A549 (cell line): ENCODE measurements at regions not wholly inside any gene's neighbourhood (a gene's known extent, or its start where the extent isn't known, plus 50 kb on each side); places are given as distances from the start of the nearest gene placed in this dataset.

Experiments
- ATAC-seq, 2 experiments: fragments of 200-7000 bp in 1 of 2; fragments of >200 bp in 1 of 2; cut with Nextera tagmentation in 1 of 2; cut with Tn5 transposase in 1 of 2; 3 replicates each; pipeline versions ENCODE4 v1.8.0 to v1.9.1; 2018 to 2020; ENCODE audit warnings: mild to moderate bottlenecking in 1 of 2, moderate library complexity in 1 of 2
- CTCF ChIA-PET: fragments of 300-600 bp; sonication (Branson Sonifier 250); formaldehyde crosslinking; extraction: SDS; loops from one replicate; lab custom pipeline; 2021; ENCODE audit warnings: antibody characterized with exemption, inconsistent platforms; lab: Yijun Ruan, JAX
- POLR2A ChIA-PET: fragments of 350-600 bp; formaldehyde crosslinking; extraction: SDS; loops from one replicate; lab custom pipeline; 2021; ENCODE audit warnings: antibody characterized with exemption, inconsistent platforms; lab: Yijun Ruan, JAX
- DNase-seq, 2 experiments: peaks; one replicate each; pipeline versions ENCODE4 v3.0.0 to v3.0.0-alpha.2; 2011 to 2016; ENCODE audit warnings: low read depth in 1 of 2, low spot score in 1 of 2
- FAIRE-seq: peaks from 2 replicates; lab custom pipeline; 2011; peaks lifted over from hg19 to GRCh38; lab: Jason Lieb, UNC
- H3K27ac ChIP-seq, 2 experiments: fragments of >200 bp; sonication (Bioruptor Twin); formaldehyde crosslinking; 3 replicates each; pipeline ENCODE4 v1.5.1; 2016 to 2017
- H3K4me1 ChIP-seq: fragments of >200 bp; sonication (Bioruptor Twin); formaldehyde crosslinking; 3 replicates; pipeline ENCODE4 v1.6.1; 2016
- H3K4me2 ChIP-seq: fragments of >200 bp; sonication (Bioruptor Twin); formaldehyde crosslinking; 3 replicates; pipeline ENCODE4 v1.6.1; 2016
- H3K4me3 ChIP-seq: fragments of >200 bp; sonication (Bioruptor Twin); formaldehyde crosslinking; 3 replicates; pipeline ENCODE4 v1.5.1; 2016
- H3K9me3 ChIP-seq: fragments of >200 bp; sonication (Bioruptor Twin); formaldehyde crosslinking; 3 replicates; pipeline ENCODE4 v1.6.1; 2016
- ATOH8 ChIP-seq: fragments of 250-450 bp; sonication (Bioruptor Pico); IDR thresholded peaks from 2 replicates; pipeline ENCODE4 v1.5.0; 2020; ENCODE audit warnings: low read depth, mild to moderate bottlenecking, moderate library complexity
- CBX2 ChIP-seq: fragments of 200-600 bp; sonication (generic); IDR thresholded peaks from 2 replicates; pipeline ENCODE4 v1.6.1; 2016; ENCODE audit warnings: low read depth, mild to moderate bottlenecking, borderline replicate concordance
- CHD2 ChIP-seq: fragments of 150-350 bp; IDR thresholded peaks from 2 replicates; pipeline ENCODE4 v1.6.1; 2014; ENCODE audit warnings: low read length; ENCODE audit not compliant: partially characterized antibody
- CHD4 ChIP-seq: fragments of 200-600 bp; sonication (generic); IDR thresholded peaks from 2 replicates; pipeline ENCODE4 v1.6.1; 2016; ENCODE audit warnings: antibody characterized with exemption, mild to moderate bottlenecking, borderline replicate concordance
- CTCF ChIP-seq: fragments of >200 bp; sonication (Bioruptor Twin); formaldehyde crosslinking; IDR thresholded peaks from 3 replicates; pipeline ENCODE4 v1.5.1; 2016
- EHF ChIP-seq: fragments of 250-450 bp; sonication (Bioruptor Pico); IDR thresholded peaks from 2 replicates; pipeline ENCODE4 v1.5.0; 2020; ENCODE audit warnings: mild to moderate bottlenecking
- EHMT2 ChIP-seq: fragments of 200-600 bp; sonication (generic); IDR thresholded peaks from 2 replicates; pipeline ENCODE4 v1.6.1; 2016; ENCODE audit warnings: antibody characterized with exemption, low read depth, mild to moderate bottlenecking, moderate library complexity
- FOXS1 ChIP-seq: fragments of 250-450 bp; sonication (Bioruptor Pico); IDR thresholded peaks from 2 replicates; pipeline ENCODE4 v1.5.0; 2020; ENCODE audit warnings: mild to moderate bottlenecking, moderate library complexity
- GATA3 ChIP-seq: IDR thresholded peaks from 2 replicates; pipeline ENCODE4 v1.6.1; 2012; ENCODE audit warnings: borderline replicate concordance
- HDAC2 ChIP-seq: fragments of 200-600 bp; sonication (generic); IDR thresholded peaks from 2 replicates; pipeline ENCODE4 v1.6.1; 2016
- HES2 ChIP-seq: fragments of >200 bp; sonication (Bioruptor Twin); formaldehyde crosslinking; IDR thresholded peaks from 2 replicates; pipeline ENCODE4 v1.6.1; 2016
- HOXB13 ChIP-seq: fragments of 250-450 bp; sonication (Bioruptor Pico); IDR thresholded peaks from 2 replicates; pipeline ENCODE4 v1.5.0; 2020; ENCODE audit warnings: low read depth, mild to moderate bottlenecking, moderate library complexity
- JUN ChIP-seq, 2 experiments: fragments of >200 bp; sonication (Bioruptor Twin); formaldehyde crosslinking; IDR thresholded peaks; 2 replicates in 1 of 2; 3 replicates in 1 of 2; pipeline ENCODE4 v1.6.1; 2016 to 2017
- JUNB ChIP-seq: fragments of >200 bp; sonication (Bioruptor Twin); formaldehyde crosslinking; IDR thresholded peaks from 2 replicates; pipeline ENCODE4 v1.6.1; 2016
- KDM1A ChIP-seq: fragments of 200-600 bp; sonication (generic); IDR thresholded peaks from 2 replicates; pipeline ENCODE4 v1.6.1; 2016; ENCODE audit warnings: low read depth, mild to moderate bottlenecking
- MAZ ChIP-seq: fragments of 150-350 bp; IDR thresholded peaks from 2 replicates; pipeline ENCODE4 v1.6.1; 2014; ENCODE audit warnings: antibody characterized with exemption, low read depth, low read length, borderline replicate concordance
- NFE2L2 ChIP-seq: fragments of 150-350 bp; conservative IDR thresholded peaks from 2 replicates; pipeline ENCODE4 v1.6.1; 2014; ENCODE audit warnings: low read length
- NPAS2 ChIP-seq: fragments of 250-450 bp; sonication (Bioruptor Pico); IDR thresholded peaks from 2 replicates; pipeline ENCODE4 v1.8.0; 2022; ENCODE audit warnings: mild to moderate bottlenecking, moderate library complexity, borderline replicate concordance
- PBX3 ChIP-seq: IDR thresholded peaks from 2 replicates; pipeline ENCODE4 v1.6.1; 2012
- POLR2A ChIP-seq: IDR thresholded peaks from 2 replicates; pipeline ENCODE4 v1.6.1; 2012; ENCODE audit warnings: mild to moderate bottlenecking, low read length
- RARB ChIP-seq: fragments of 250-450 bp; sonication (Bioruptor Pico); IDR thresholded peaks from 2 replicates; pipeline ENCODE4 v1.8.0; 2021; ENCODE audit warnings: mild to moderate bottlenecking, moderate library complexity
- RCOR1 ChIP-seq: fragments of 150-350 bp; IDR thresholded peaks from 2 replicates; pipeline ENCODE4 v1.6.1; 2014; ENCODE audit warnings: antibody characterized with exemption, low read length, low read depth
- RFX5 ChIP-seq: fragments of 450-650 bp; IDR thresholded peaks from 2 replicates; pipeline ENCODE4 v1.7.1; 2014; ENCODE audit warnings: antibody characterized with exemption, mild to moderate bottlenecking, moderate library complexity
- SREBF2 ChIP-seq: fragments of 450-650 bp; IDR thresholded peaks from 2 replicates; pipeline ENCODE4 v1.6.1; 2014; ENCODE audit warnings: mild to moderate bottlenecking, moderate library complexity
- TFCP2L1 ChIP-seq: fragments of 250-450 bp; sonication (Bioruptor Pico); IDR thresholded peaks from 2 replicates; pipeline ENCODE4 v1.5.0; 2021; ENCODE audit warnings: mild to moderate bottlenecking
- TP53 ChIP-seq: fragments of 250-450 bp; sonication (Bioruptor Pico); IDR thresholded peaks from 2 replicates; pipeline ENCODE4 v1.5.0; 2021; ENCODE audit warnings: mild to moderate bottlenecking, moderate library complexity
- USF2 ChIP-seq: fragments of 450-650 bp; IDR thresholded peaks from 2 replicates; pipeline ENCODE4 v1.6.1; 2014; ENCODE audit warnings: antibody characterized with exemption
- ZC3H11A ChIP-seq: fragments of 450-650 bp; IDR thresholded peaks from 2 replicates; pipeline ENCODE4 v1.6.1; 2014; ENCODE audit warnings: antibody characterized with exemption, mild to moderate bottlenecking
- ZFP36 ChIP-seq: fragments of 450-650 bp; IDR thresholded peaks from 2 replicates; pipeline ENCODE4 v1.6.1; 2014; ENCODE audit warnings: borderline replicate concordance; ENCODE audit not compliant: partially characterized antibody
- ZSCAN20 ChIP-seq: fragments of 250-450 bp; sonication (Bioruptor Pico); IDR thresholded peaks from 2 replicates; pipeline ENCODE4 v1.8.0; 2022; ENCODE audit warnings: mild to moderate bottlenecking, moderate library complexity
- WGBS: methylation state at CpG from one replicate; pipeline ENCODE4 v1.1.6; 2017; ENCODE audit errors: missing lambda C conversion rate; 5-methylcytosine and 5-hydroxymethylcytosine counted together

GRCh38 chr12:58296863-58297262 is 355.5 kb downstream of the ATP23 start:
- POLR2A ChIA-PET: no interaction called here
- Histone ChIP-seq H3K27ac (no peak overlapping the region), H3K4me2 (no peak overlapping the region), H3K4me1 (peaks cover 1% of the 10 kb centered on the region; the same call in 2 of the 3 replicates), H3K9me3 (no peaks in the 10 kb centered on the region), H3K4me3 (no peak overlapping the region)
- TF ChIP-seq NPAS2 (CRISPR knock-in tag) (no peak), KDM1A (no peak), ZFP36 (no peak), TFCP2L1 (no peak), RARB (no peak), EHMT2 (no peak), CTCF (no peak), MAZ (no peak), ZC3H11A (no peak), PBX3 (no peak), CHD4 (no peak), SREBF2 (no peak), NFE2L2 (no peak), HES2 (no peak), JUN (IDR thresholded peaks at IDR 0.05) (no peak)
- no peak for DNase-seq
- peak; percentile 18 for FAIRE-seq
- WGBS: 59% methylated on average over 4 of the region's 4 CpGs
- CTCF ChIA-PET: interaction anchor here (0.9 kb wide), 1 partner anchor 64 kb away, joined by 4 read pairs; no protein-coding TSS in a partner anchor
- ATAC-seq: no peak

- WGBS: 78% methylated on average over 5 of the region's 5 CpGs
- no peak overlapping the region for H3K4me2 ChIP-seq
- POLR2A ChIA-PET: no interaction called here
- TF ChIP-seq TP53 (CRISPR knock-in tag) (no peak), FOXS1 (no peak), CHD2 (no peak)
- TF ChIP-seq, all 56 proteins: peak for 0
- H3K4me3 ChIP-seq: no peak overlapping the region
- CTCF ChIA-PET: interaction anchor here (1.0 to 1.1 kb wide), 2 partner anchors 9 to 307 kb away, joined by 3 to 4 read pairs; no protein-coding TSS in a partner anchor
- peaks cover 13% of the 10 kb centered on the region; the same call in 2 of the 3 replicates for H3K4me1 ChIP-seq
- no peak for DNase-seq
- no peaks in the 10 kb centered on the region for H3K9me3 ChIP-seq
- ATAC-seq: no peak
- no peak overlapping the region for H3K27ac ChIP-seq
- no peak for FAIRE-seq
These were observed 357.4 kb downstream of the ATP23 start for GRCh38 chr12:58298803-58299202.

GRCh38 chr12:58299371-58299770 is 358.0 kb downstream of the ATP23 start:
- ChIA-PET POLR2A (no interaction called here), CTCF (interaction anchor here (1.0 to 1.1 kb wide), 2 partner anchors 8 to 307 kb away, joined by 3 to 4 read pairs; no protein-coding TSS in a partner anchor)
- no peak overlapping the region for H3K4me3 ChIP-seq
- DNase-seq (no peak), ATAC-seq (no peak), FAIRE-seq (no peak)
- peaks cover 13% of the 10 kb centered on the region; the same call in 2 of the 3 replicates for H3K4me1 ChIP-seq
- no peak for TF ChIP-seq TFCP2L1
- TF ChIP-seq NPAS2 (CRISPR knock-in tag): no peak
- no peak for TF ChIP-seq TP53 (CRISPR knock-in tag)
- TF ChIP-seq KDM1A: no peak
- no peak for TF ChIP-seq USF2
- TF ChIP-seq ATOH8 (CRISPR knock-in tag): no peak
- TF ChIP-seq CHD4: no peak
- no peak for TF ChIP-seq GATA3
- TF ChIP-seq ZSCAN20 (CRISPR knock-in tag): no peak
- TF ChIP-seq HDAC2: no peak
- TF ChIP-seq ZFP36: no peak
- TF ChIP-seq RFX5: no peak
- no peak for TF ChIP-seq HOXB13 (CRISPR knock-in tag)
- TF ChIP-seq EHF (CRISPR knock-in tag): no peak
- TF ChIP-seq CBX2: no peak
- TF ChIP-seq FOXS1: no peak
- no peak for TF ChIP-seq JUNB
- TF ChIP-seq RCOR1: no peak
- no peak for TF ChIP-seq POLR2A
- H3K27ac ChIP-seq: no peak overlapping the region
- no peak overlapping the region for H3K4me2 ChIP-seq
- H3K9me3 ChIP-seq: no peaks in the 10 kb centered on the region
